ENCODE measurements at regions not wholly inside any gene's neighbourhood (a gene's known extent, or its start where the extent isn't known, plus 50 kb on each side); places are given as distances from the start of the nearest gene placed in this dataset.
"Not testable (repeated sequence)": the region's sequence is repeated elsewhere in the genome, so short reads cannot be mapped to it uniquely, and the experiment has no call there.

DNA sequence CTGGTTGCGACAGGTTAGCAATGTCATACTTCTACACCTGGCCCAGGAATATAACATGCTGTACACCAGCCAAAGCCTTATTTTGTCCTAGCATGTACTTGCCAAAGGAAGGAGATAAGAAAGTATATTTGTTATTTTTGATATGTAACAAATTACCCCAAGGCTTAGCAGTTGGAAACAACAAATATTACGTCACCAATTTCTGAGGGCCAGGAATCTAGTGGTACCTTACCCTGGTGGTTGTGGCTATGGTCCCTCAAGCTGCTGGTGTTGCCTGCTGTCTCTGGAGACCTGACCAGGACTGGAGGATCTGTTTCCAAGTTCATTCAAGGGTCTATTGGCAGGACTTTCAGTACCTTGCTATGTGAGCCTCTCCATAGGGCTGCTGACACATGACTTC, 135.5 kb upstream of the BANK1 start:
- no peak overlapping the region for H3K27ac ChIP-seq (ENCODE audit: low read depth)
- no peak for DNase-seq (ENCODE audit: extremely low spot score)
- WGBS, result 95% methylated on average over 2 of the region's 2 CpGs
- H3K4me3 ChIP-seq (ENCODE audit: low read depth, low read length), result no peak overlapping the region
- H3K36me3 ChIP-seq (ENCODE audit: insufficient read depth), result no peaks in the 10 kb centered on the region
- no peaks in the 10 kb centered on the region for H3K4me1 ChIP-seq (ENCODE audit: insufficient read depth)

DNA sequence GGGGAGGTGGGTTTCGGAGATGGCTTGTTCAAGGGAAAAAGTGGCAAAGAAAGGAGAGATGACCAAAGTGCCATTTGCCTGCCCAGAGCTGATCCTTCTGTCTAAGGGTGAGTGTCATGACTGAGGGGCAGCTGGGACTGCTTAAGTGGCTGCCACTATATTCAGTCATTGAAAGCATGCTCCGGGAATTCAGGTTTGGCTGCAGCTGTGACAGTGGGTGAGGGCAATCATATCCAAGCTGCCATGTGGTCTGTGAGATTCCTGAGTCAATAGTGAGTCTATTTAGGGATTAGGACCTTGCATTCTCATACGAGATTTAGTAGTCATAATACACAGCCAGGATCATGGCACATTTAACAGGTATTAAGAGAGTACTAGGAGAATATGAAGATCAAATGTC, 138.8 kb upstream of the BANK1 start:
- Histone ChIP-seq H3K27ac (ENCODE audit: low read depth) (no peak overlapping the region), H3K4me3 (ENCODE audit: low read depth, low read length) (no peak overlapping the region), H3K36me3 (ENCODE audit: insufficient read depth) (no peaks in the 10 kb centered on the region), H3K4me1 (ENCODE audit: insufficient read depth) (no peaks in the 10 kb centered on the region)
- WGBS, result 70% methylated on average over 3 of the region's 3 CpGs
- no peak for DNase-seq (ENCODE audit: extremely low spot score)

DNA sequence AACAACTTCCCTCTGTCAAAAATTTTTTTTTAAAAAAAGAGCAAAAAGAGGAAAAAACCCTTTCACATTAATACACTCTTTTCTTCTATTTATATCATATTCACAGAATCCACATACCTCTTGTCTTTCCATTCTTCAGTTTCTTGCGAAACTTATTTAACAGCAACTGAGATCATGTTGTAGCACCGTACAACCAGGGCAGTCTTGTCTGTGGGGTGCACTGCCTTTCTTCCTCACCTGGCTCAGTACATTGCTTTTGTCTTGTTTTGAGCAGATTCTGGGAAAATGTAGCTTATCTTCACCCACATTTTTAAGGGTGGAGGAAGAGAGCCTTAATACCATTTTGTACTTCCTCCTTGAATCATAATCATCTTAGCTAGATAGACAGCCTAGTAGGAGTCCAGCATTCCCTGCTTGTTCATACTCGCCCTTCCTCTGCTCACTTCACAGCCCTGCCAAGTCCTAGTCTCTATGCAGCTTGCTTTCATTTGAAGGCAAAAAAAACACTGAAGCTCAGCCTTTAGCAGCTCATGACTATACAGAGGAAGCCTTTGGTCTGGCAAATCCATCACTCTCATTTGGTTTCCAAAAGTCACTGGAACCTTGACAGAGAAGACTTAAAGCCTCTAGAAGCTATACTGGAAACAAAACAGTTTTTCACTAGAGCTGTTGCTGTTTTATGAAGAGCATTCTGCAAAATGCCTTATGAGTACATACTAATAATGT, 140.6 kb upstream of the BANK1 start:
- Histone ChIP-seq H3K4me1 (ENCODE audit: insufficient read depth) (no peaks in the 10 kb centered on the region), H3K27ac (ENCODE audit: low read depth) (no peak overlapping the region), H3K36me3 (ENCODE audit: insufficient read depth) (no peaks in the 10 kb centered on the region), H3K4me3 (ENCODE audit: low read depth, low read length) (no peak overlapping the region)
- DNase-seq (ENCODE audit: extremely low spot score), result peak; percentile 36
- WGBS, result 66% methylated on average over 3 of the region's 3 CpGs

DNA sequence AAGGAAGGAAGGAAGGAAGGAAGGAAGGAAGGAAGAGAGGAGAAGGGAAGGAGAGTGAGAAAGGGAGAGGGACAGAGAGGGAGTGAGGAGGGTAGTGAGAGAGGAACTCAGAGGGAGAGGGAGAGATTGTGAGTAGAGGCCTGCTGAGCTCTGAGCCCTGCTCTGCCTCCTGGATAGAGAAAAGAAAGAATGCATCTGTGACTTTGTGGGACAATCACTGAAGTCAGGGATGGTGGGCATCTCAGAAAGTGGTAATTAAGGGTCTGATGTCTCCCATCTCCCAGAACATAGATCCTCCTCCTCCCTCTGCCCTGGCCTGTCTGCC, 142.9 kb upstream of the BANK1 start:
- Histone ChIP-seq H3K36me3 (ENCODE audit: insufficient read depth) (no peaks in the 10 kb centered on the region), H3K4me1 (ENCODE audit: insufficient read depth) (no peaks in the 10 kb centered on the region), H3K27ac (ENCODE audit: low read depth) (no peak overlapping the region), H3K4me3 (ENCODE audit: low read depth, low read length) (no peak overlapping the region)
- DNase-seq (ENCODE audit: extremely low spot score), result no peak

DNA sequence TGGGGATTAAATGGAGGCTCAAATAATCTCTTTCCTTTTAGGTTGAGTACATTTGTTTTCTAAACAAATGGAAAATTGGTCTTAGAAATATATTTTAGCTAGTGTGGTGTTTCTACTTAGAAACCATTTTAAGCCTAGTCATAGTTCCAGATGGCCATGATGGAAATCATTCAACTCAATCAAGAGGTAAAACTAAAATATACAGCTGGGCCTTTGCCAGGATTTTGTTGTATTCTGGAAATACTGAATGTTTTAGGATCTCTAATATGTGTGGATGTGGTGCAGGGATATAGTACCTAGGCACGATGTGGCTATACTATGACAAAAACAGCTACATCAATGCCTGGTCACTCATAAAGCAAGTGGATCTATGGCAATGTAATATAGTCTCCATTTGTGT, 146.0 kb upstream of the BANK1 start:
- Histone ChIP-seq H3K4me1 (ENCODE audit: insufficient read depth) (no peaks in the 10 kb centered on the region), H3K36me3 (ENCODE audit: insufficient read depth) (no peaks in the 10 kb centered on the region), H3K27ac (ENCODE audit: low read depth) (no peak overlapping the region), H3K4me3 (ENCODE audit: low read depth, low read length) (no peak overlapping the region)
- 92% methylated on average over 1 of the region's 1 CpG for WGBS
- DNase-seq (ENCODE audit: extremely low spot score), result no peak

DNA sequence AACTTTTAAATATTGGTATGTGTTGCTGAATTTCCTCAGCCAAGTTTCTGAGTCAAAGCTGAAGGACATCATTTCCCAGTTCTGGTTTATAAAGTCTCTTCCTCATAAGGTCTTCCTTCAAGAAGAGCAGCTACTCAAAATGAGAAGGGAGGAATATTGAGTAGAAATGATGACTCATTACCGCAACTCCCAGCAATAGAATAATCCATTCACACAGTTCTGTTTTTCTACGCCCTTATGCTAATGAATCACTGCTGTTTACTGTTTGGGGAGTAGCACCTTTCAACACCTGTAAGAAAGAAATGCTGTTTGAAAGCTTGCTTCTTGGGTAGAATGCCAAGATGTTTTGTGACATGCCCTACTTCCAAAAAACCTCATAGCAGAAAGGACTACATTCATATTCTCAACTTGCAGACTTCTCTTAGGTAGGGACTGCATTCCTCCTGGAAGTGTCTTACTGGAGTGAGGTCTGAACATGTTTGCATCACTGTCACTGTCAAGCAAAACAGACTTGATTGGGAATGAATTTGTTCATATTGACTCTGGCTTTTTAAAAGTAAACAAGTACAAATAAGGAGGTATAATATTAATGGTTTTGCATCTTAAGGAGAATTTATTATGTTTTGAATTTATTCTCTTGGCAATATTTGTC, 147.2 kb upstream of the BANK1 start:
- no peak for DNase-seq (ENCODE audit: extremely low spot score)
- Histone ChIP-seq H3K4me3 (ENCODE audit: low read depth, low read length) (no peak overlapping the region), H3K36me3 (ENCODE audit: insufficient read depth) (no peaks in the 10 kb centered on the region), H3K27ac (ENCODE audit: low read depth) (no peak overlapping the region), H3K4me1 (ENCODE audit: insufficient read depth) (no peaks in the 10 kb centered on the region)
- 82% methylated on average over 2 of the region's 2 CpGs for WGBS

DNA sequence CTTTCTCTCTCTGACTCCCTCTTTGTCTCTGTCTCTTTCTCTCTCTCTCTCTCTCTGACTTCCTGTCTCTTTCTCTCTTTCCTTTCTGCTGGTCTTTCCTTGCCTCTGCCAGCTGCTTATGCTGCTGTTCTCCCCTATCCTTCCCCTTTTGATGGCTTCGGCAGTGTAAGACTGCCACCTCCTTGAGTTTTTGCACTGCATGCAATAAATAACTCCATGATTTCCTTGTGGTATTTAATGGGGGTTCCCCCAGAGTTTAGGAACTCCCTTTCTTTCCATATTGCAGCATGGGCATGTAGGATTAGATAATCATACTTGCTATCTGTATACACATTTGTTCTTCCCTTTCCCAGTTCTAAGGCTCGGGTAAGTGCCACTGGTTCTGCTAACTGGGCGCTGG, 157.8 kb upstream of the BANK1 start:
- not testable (repeated sequence) for H3K4me3 ChIP-seq (ENCODE audit: low read depth, low read length); H3K4me1 ChIP-seq (ENCODE audit: insufficient read depth); H3K36me3 ChIP-seq (ENCODE audit: insufficient read depth); DNase-seq (ENCODE audit: extremely low spot score); H3K27ac ChIP-seq (ENCODE audit: low read depth)
- 89% methylated on average over 3 of the region's 3 CpGs for WGBS

DNA sequence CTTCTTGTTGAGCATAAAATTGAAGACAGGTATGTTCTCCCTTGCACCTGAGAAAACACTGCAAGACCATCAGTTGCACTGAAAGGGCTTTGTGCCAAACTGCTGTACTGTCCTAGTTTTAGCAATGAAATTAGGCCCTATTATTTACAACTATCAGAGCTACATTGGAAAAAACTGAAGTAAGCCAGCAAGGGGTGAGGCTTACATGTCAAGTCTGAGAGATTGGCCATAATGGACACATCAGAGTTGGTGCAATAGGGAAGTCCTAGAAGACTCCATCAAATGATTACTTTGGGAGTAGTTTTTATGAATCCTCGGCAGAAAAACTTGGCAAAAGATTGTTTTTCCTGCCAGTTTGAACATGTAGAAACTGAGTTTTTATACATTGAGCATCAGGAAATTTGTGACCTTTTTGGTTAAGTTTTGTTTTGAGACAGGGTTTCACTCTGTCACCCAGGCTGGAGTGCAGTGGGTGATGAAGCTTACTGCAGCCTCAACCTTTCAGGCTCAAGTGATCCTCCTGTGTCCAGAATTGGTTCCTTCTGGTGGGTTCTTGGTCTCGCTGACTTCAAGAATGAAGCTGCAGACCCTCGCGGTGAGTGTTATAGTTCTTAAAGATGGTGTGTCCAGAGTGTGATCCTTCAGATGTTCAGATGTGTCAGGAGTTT, 160.1 kb upstream of the BANK1 start:
- Histone ChIP-seq H3K27ac (ENCODE audit: low read depth) (no peak overlapping the region), H3K4me3 (ENCODE audit: low read depth, low read length) (no peak overlapping the region), H3K4me1 (ENCODE audit: insufficient read depth) (no peaks in the 10 kb centered on the region), H3K36me3 (ENCODE audit: insufficient read depth) (no peaks in the 10 kb centered on the region)
- DNase-seq (ENCODE audit: extremely low spot score), result no peak
- 93% methylated on average over 4 of the region's 4 CpGs for WGBS

DNA sequence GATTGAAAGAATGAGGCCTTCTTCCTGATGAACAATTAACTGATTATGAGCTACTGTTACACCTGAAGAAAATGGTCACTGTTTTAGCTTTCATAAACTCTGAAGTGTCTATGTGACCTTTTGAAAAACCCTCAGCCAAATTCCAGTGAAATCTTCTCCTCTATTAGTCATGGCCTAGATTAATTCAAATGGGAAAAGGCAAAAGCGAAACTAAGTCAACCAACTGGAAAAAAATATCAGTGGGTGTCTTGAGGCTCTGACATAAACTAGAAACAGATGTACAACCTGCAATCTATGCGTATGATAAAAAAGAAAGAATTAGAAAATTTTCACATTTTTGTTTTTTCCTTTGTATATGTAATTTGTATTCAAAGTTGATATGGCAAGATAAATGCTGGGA, 169.4 kb upstream of the BANK1 start:
- no peak overlapping the region for H3K27ac ChIP-seq (ENCODE audit: low read depth)
- H3K4me3 ChIP-seq (ENCODE audit: low read depth, low read length), result no peak overlapping the region
- H3K4me1 ChIP-seq (ENCODE audit: insufficient read depth), result no peaks in the 10 kb centered on the region
- DNase-seq (ENCODE audit: extremely low spot score), result no peak
- H3K36me3 ChIP-seq (ENCODE audit: insufficient read depth), result no peaks in the 10 kb centered on the region
- WGBS, result 73% methylated on average over 2 of the region's 2 CpGs

DNA sequence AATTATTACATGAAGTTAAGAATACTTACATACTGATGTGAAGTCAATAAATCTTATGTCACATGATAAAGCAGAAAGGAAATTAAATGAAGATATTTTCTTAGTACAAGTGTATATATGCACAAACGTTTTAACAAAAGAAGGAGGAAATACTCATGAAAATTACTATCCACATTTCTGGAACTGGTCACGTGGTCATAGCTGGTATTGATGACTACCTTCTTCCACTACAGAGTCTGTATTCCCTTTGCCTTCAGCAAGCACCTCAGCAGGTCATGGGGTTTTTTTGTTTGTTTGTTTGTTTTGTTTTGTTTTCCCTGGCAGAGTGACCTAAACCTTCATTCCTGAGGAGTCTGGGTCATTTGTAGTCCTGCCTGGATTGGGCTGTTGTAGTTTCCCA, 174.9 kb upstream of the BANK1 start:
- Histone ChIP-seq H3K4me1 (ENCODE audit: insufficient read depth) (no peaks in the 10 kb centered on the region), H3K36me3 (ENCODE audit: insufficient read depth) (no peaks in the 10 kb centered on the region), H3K4me3 (ENCODE audit: low read depth, low read length) (no peak overlapping the region), H3K27ac (ENCODE audit: low read depth) (no peak overlapping the region)
- DNase-seq (ENCODE audit: extremely low spot score), result no peak
- WGBS, result 76% methylated on average over 2 of the region's 2 CpGs

DNA sequence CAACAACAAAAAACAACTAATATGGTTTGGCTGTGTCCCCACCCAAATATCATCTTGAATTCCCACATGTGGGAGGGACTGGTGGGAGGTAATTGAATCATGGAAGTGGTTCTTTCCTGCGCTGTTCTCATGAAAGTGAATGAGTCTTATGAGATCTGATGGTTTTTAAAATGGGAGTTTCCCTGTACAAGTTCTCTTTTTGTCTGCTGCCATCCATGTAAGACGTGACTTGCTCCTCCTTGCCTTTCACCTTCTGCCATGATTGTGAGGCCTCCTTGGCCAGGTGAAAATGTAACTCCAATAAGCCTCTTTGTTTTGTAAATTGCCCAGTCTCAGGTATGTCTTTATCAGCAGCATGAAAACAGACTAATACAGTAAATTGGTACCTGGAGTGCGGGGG, 183.5 kb upstream of the BANK1 start:
- H3K4me3 ChIP-seq (ENCODE audit: low read depth, low read length); H3K4me1 ChIP-seq (ENCODE audit: insufficient read depth); DNase-seq (ENCODE audit: extremely low spot score); H3K27ac ChIP-seq (ENCODE audit: low read depth); H3K36me3 ChIP-seq (ENCODE audit: insufficient read depth): not testable (repeated sequence)
- WGBS, result 85% methylated on average over 3 of the region's 3 CpGs

DNA sequence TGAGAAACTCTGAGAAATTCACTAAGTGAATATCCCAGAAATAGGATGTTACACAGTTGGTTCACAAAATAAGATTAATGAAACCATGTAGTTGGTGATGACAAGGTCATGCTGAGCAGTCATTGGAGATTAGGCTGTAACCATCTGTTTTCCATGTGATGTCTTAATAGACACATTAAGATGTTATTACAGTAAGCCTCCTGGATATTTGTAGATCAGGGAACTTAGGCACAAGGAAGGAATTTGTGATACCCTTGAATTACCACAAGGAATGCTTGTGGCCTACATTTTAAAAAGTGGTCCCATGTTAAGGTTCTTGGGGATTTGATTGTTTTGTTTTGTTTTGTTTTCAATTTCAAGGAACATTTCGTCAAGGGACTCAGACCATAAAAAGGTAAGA, 185.6 kb upstream of the BANK1 start:
- no peaks in the 10 kb centered on the region for H3K36me3 ChIP-seq (ENCODE audit: insufficient read depth)
- no peak overlapping the region for H3K4me3 ChIP-seq (ENCODE audit: low read depth, low read length)
- WGBS, result 33% methylated on average over 1 of the region's 1 CpG
- no peaks in the 10 kb centered on the region for H3K4me1 ChIP-seq (ENCODE audit: insufficient read depth)
- H3K27ac ChIP-seq (ENCODE audit: low read depth), result no peak overlapping the region
- DNase-seq (ENCODE audit: extremely low spot score), result no peak

DNA sequence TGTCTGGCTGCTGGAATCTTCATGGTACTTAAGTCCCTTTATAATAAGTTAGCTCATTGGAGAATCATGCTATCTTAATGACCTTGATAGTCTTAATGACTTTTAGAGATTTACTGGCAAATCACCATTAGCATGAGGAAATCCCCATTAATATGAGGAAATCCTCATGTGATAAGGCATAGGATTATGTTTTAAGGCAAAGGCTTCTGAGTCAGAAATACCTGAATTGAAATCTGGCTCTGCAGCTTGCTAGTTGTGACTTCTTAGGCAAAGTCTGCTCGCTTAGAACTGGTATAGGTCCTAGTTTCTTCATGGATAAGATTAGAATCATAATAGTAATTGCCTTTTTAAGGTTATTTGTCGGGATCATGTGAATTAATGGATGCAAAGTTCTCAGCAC, 190.2 kb upstream of the BANK1 start:
- H3K36me3 ChIP-seq (ENCODE audit: insufficient read depth), result no peaks in the 10 kb centered on the region
- no peak overlapping the region for H3K27ac ChIP-seq (ENCODE audit: low read depth)
- DNase-seq (ENCODE audit: extremely low spot score), result no peak
- H3K4me1 ChIP-seq (ENCODE audit: insufficient read depth), result no peaks in the 10 kb centered on the region
- WGBS, result 76% methylated on average over 2 of the region's 2 CpGs
- no peak overlapping the region for H3K4me3 ChIP-seq (ENCODE audit: low read depth, low read length)

DNA sequence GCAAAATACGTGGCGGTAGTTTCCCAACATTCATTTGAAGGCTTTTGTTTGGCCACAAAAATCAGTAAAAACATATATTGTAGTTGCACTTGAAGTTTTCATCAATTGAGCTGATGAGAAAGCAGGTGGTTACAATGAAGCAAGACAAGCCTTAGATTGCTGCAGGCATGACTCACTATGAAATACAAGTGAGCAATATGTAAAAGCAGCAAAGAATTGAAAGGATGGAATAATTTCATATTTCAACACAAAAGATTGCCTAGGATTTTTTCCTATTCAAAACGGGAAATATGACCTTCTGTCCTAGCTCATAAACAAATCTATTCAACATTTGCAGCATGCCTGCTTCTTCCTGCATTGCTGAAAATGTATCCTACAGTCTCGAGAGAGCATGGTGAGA, 190.9 kb upstream of the BANK1 start:
- H3K4me1 ChIP-seq (ENCODE audit: insufficient read depth), result no peaks in the 10 kb centered on the region
- H3K27ac ChIP-seq (ENCODE audit: low read depth), result no peak overlapping the region
- H3K4me3 ChIP-seq (ENCODE audit: low read depth, low read length), result no peak overlapping the region
- DNase-seq (ENCODE audit: extremely low spot score), result no peak
- H3K36me3 ChIP-seq (ENCODE audit: insufficient read depth), result no peaks in the 10 kb centered on the region
- 48% methylated on average over 4 of the region's 4 CpGs for WGBS

Data from urinary bladder (tissue), 3 donors.